ENCODE measurements at regions not wholly inside any gene's neighbourhood (a gene's known extent, or its start where the extent isn't known, plus 50 kb on each side); places are given as distances from the start of the nearest gene placed in this dataset.

DNA sequence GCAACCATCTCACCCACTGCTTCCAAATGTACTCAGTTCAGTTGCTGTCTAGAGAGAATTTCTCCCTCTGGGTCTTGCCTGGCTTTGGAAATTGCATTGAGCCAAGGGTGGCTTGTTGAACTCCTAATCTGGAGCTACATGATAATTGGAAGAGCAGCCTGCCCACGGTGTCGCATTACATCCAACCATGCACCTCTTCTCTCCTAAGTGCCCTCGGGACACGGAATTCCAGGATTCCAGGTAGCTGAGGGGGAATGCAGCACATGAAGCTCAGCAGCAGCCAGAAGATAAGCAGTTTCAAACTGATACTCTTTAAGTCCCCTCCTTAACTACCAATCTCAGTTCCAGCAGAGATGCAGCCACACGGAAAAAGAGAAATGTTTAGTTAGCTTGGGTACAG, 509.4 kb upstream of the KLF4 start:
- TF ChIP-seq POLR2AphosphoS5 (IDR thresholded peaks at IDR 0.05) (no peak), CTCF (IDR thresholded peaks at IDR 0.05) (no peak), POLR2A (IDR thresholded peaks at IDR 0.05; ENCODE audit: low read depth) (no peak), EP300 (IDR thresholded peaks at IDR 0.05) (no peak)
